ENCODE measurements at regions not wholly inside any gene's neighbourhood (a gene's known extent, or its start where the extent isn't known, plus 50 kb on each side); places are given as distances from the start of the nearest gene placed in this dataset.

DNA sequence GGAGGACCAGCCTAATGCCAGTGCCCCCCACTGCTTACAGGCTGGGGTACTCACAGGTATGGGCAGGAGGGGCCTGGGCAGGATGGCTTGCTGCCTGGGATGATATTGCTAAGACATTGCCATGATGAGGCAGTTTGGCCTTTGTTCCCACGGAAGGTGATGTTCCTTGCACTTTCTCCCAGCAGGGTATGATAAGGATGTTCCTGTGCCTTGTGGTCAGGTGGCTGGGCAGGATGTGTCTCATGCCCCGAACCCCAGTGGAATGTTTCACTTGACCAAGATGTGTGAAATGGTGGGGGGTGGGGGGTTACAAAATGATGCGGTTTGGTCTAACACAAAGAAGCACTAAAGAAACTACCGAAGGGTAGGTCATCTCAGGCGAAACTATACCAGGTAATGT, 337.8 kb upstream of the ZFHX3 start:
- Histone ChIP-seq H3K36me3 (ENCODE audit: insufficient read depth, low read length) (no peaks in the 10 kb centered on the region), H3K9me3 (ENCODE audit: low read depth, low read length) (no peaks in the 10 kb centered on the region), H3K4me3 (ENCODE audit: insufficient read depth, low read length) (no peak overlapping the region), H4K20me1 (ENCODE audit: insufficient read depth, low read length) (no peaks in the 10 kb centered on the region), H3K4me1 (ENCODE audit: insufficient read depth, low read length) (peaks cover 3% of the 10 kb centered on the region), H3K79me2 (ENCODE audit: insufficient read depth, low read length) (no peaks in the 10 kb centered on the region), H3K27me3 (ENCODE audit: insufficient read depth, low read length) (no peaks in the 10 kb centered on the region), H3K27ac (ENCODE audit: low read depth, low read length) (no peak overlapping the region), H2AFZ (ENCODE audit: low read length) (no peak overlapping the region), H3K4me2 (ENCODE audit: insufficient read depth, low read length) (no peak overlapping the region)
- TF ChIP-seq, protein P1, sequence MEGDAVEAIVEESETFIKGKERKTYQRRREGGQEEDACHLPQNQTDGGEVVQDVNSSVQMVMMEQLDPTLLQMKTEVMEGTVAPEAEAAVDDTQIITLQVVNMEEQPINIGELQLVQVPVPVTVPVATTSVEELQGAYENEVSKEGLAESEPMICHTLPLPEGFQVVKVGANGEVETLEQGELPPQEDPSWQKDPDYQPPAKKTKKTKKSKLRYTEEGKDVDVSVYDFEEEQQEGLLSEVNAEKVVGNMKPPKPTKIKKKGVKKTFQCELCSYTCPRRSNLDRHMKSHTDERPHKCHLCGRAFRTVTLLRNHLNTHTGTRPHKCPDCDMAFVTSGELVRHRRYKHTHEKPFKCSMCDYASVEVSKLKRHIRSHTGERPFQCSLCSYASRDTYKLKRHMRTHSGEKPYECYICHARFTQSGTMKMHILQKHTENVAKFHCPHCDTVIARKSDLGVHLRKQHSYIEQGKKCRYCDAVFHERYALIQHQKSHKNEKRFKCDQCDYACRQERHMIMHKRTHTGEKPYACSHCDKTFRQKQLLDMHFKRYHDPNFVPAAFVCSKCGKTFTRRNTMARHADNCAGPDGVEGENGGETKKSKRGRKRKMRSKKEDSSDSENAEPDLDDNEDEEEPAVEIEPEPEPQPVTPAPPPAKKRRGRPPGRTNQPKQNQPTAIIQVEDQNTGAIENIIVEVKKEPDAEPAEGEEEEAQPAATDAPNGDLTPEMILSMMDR (IDR thresholded peaks at IDR 0.05; ENCODE audit: extremely low read depth, low read depth, low read length) = no peak
- no peak for DNase-seq (ENCODE audit: insufficient read length, low spot score, missing footprints)

DNA sequence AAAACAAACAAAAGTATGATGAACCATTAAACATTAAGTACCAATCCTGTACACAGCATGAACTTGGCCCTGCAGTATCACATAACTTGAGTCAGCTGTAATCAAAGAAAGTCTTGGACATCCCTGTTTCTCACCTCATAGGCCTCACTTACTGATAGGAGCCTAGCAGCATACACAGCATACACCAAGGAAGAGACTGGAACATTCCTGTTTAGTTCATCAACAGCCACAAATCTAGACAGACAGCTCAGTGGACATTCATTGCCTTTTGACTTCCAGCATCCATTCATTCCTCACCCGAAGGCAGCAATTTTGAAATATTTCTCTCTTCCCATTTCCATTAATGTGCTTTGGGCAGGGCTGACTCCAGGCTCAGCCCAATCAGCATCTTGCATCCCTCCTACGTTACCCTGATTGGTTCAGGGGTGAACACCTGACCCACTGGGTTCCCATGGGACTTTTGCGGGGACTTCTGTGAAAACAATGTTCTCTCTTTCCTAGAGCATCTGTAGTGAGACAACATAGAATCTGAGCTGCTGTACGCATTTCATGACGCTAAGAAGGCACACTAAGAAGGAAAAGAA, 336.7 kb upstream of the ZFHX3 start:
- no peak overlapping the region for H3K4me2 ChIP-seq (ENCODE audit: insufficient read depth, low read length)
- H4K20me1 ChIP-seq (ENCODE audit: insufficient read depth, low read length) = no peaks in the 10 kb centered on the region
- H3K9me3 ChIP-seq (ENCODE audit: low read depth, low read length) = no peaks in the 10 kb centered on the region
- no peaks in the 10 kb centered on the region for H3K36me3 ChIP-seq (ENCODE audit: insufficient read depth, low read length)
- DNase-seq (ENCODE audit: insufficient read length, low spot score, missing footprints) = no peak
- no peak overlapping the region for H2AFZ ChIP-seq (ENCODE audit: low read length)
- no peaks in the 10 kb centered on the region for H3K79me2 ChIP-seq (ENCODE audit: insufficient read depth, low read length)
- TF ChIP-seq, protein P1 (IDR thresholded peaks at IDR 0.05; ENCODE audit: extremely low read depth, low read depth, low read length) = no peak
- no peaks in the 10 kb centered on the region for H3K27me3 ChIP-seq (ENCODE audit: insufficient read depth, low read length)
- no peak overlapping the region for H3K27ac ChIP-seq (ENCODE audit: low read depth, low read length)
- H3K4me1 ChIP-seq (ENCODE audit: insufficient read depth, low read length) = no peaks in the 10 kb centered on the region
- H3K4me3 ChIP-seq (ENCODE audit: insufficient read depth, low read length) = no peak overlapping the region

- no peaks in the 10 kb centered on the region for H4K20me1 ChIP-seq (ENCODE audit: insufficient read depth, low read length)
- H3K27me3 ChIP-seq (ENCODE audit: insufficient read depth, low read length) = no peaks in the 10 kb centered on the region
- H3K79me2 ChIP-seq (ENCODE audit: insufficient read depth, low read length) = no peaks in the 10 kb centered on the region
- no peak overlapping the region for H3K4me3 ChIP-seq (ENCODE audit: insufficient read depth, low read length)
- DNase-seq (ENCODE audit: insufficient read length, low spot score, missing footprints) = no peak
- H2AFZ ChIP-seq (ENCODE audit: low read length) = no peak overlapping the region
- H3K9me3 ChIP-seq (ENCODE audit: low read depth, low read length) = no peaks in the 10 kb centered on the region
- H3K36me3 ChIP-seq (ENCODE audit: insufficient read depth, low read length) = no peaks in the 10 kb centered on the region
- H3K4me1 ChIP-seq (ENCODE audit: insufficient read depth, low read length) = no peaks in the 10 kb centered on the region
- TF ChIP-seq, protein P1 (IDR thresholded peaks at IDR 0.05; ENCODE audit: extremely low read depth, low read depth, low read length) = no peak
- H3K27ac ChIP-seq (ENCODE audit: low read depth, low read length) = no peak overlapping the region
- H3K4me2 ChIP-seq (ENCODE audit: insufficient read depth, low read length) = no peak overlapping the region
Measured at GRCh38 chr16:73383988-73384365, 336.0 kb upstream of the ZFHX3 start.

GRCh38 chr16:73383195-73383987, 335.5 kb upstream of the ZFHX3 start:
- no peaks in the 10 kb centered on the region for H3K9me3 ChIP-seq (ENCODE audit: low read depth, low read length)
- TF ChIP-seq, protein P1 (IDR thresholded peaks at IDR 0.05; ENCODE audit: extremely low read depth, low read depth, low read length) = no peak
- no peak for DNase-seq (ENCODE audit: insufficient read length, low spot score, missing footprints)
- no peak overlapping the region for H3K4me3 ChIP-seq (ENCODE audit: insufficient read depth, low read length)
- H2AFZ ChIP-seq (ENCODE audit: low read length) = no peak overlapping the region
- no peaks in the 10 kb centered on the region for H3K79me2 ChIP-seq (ENCODE audit: insufficient read depth, low read length)
- no peaks in the 10 kb centered on the region for H3K36me3 ChIP-seq (ENCODE audit: insufficient read depth, low read length)
- H3K27ac ChIP-seq (ENCODE audit: low read depth, low read length) = no peak overlapping the region
- H3K27me3 ChIP-seq (ENCODE audit: insufficient read depth, low read length) = no peaks in the 10 kb centered on the region
- no peaks in the 10 kb centered on the region for H3K4me1 ChIP-seq (ENCODE audit: insufficient read depth, low read length)
- H3K4me2 ChIP-seq (ENCODE audit: insufficient read depth, low read length) = no peak overlapping the region
- H4K20me1 ChIP-seq (ENCODE audit: insufficient read depth, low read length) = no peaks in the 10 kb centered on the region
